CD4-positive, alpha-beta T cell treated with Interleukin-10 for 1 hour (primary cell): ENCODE measurements at regions not wholly inside any gene's neighbourhood (a gene's known extent, or its start where the extent isn't known, plus 50 kb on each side); places are given as distances from the start of the nearest gene placed in this dataset.
"Not testable (repeated sequence)": the region's sequence is repeated elsewhere in the genome, so short reads cannot be mapped to it uniquely, and the experiment has no call there.

Experiments used
- DNase-seq: peaks from one replicate; pipeline ENCODE4 v3.0.0-alpha.2; 2020

GRCh38 chr12:131293071-131294015 lies 339.6 kb downstream of the ADGRD1 start:
- not testable (repeated sequence) for DNase-seq

- DNase-seq: not testable (repeated sequence)
These were observed 341.0 kb downstream of the ADGRD1 start for GRCh38 chr12:131294716-131295115.

GRCh38 chr12:131295117-131295516 lies 341.4 kb downstream of the ADGRD1 start:
- DNase-seq: not testable (repeated sequence)

GRCh38 chr12:131295559-131295958 lies 341.9 kb downstream of the ADGRD1 start:
- DNase-seq: not testable (repeated sequence)

DNA sequence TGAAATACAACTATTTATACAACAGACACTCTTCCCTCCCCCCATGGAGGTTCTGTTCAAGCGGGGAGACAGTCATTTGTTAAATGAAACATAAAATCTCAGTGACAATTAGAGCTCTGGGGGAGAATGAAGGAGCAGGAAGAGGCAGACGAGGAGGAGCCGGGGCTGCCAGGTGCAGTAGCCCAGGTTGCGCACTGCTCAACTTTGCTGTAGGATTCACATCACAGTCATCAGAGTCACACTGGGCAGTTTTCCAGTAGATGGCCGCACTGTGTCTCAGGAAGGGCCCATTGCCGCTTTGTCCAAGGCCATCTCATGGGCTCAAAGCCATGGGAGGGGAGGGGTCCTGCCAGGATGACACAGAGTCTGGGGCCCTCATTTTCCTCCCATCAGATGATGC lies 342.4 kb downstream of the ADGRD1 start:
- not testable (repeated sequence) for DNase-seq

- DNase-seq: not testable (repeated sequence)
These were observed 342.9 kb downstream of the ADGRD1 start for GRCh38 chr12:131296651-131297050.

DNA sequence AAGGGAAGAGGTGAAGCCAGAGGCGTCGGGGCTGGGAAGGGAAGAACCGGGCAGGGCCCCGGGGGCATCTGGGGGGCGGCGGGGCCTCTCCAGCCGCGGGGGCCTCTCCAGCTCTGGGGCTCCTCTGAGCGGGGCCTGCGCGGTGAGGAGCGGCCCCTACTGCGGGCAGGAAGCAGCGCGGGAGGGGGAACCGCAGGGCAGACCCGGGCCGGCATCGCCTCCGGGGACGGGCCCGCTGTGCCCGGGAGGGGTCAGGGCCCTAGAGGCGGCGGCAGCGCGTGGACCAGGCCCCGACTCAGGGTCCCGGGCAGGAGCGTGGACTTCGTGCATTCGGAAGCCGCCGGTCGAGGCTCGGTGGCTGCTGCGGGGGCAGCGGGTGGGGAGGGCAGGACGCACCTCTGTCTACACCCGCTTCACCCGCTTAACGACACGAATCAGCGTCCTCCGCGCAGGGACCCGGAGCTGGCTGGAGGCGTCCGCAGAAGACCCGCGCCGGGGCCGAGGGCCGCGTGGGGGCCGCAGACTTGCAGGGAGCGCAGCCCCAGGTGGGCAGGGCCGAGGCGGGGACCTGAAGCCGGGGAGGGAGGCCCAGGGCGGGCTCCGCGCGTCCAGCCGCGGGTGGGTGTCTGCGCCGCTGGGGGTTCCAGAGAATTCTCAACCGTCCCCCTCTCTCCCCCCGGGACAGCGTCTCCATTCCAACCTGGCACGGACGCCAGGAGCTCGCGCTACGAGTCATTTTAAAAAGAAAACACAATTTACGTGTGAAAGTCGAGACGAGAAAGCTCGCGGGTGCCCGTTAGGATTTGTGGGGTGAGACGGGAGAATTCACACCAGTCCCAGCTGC lies 345.0 kb downstream of the ADGRD1 start:
- DNase-seq: not testable (repeated sequence)

DNA sequence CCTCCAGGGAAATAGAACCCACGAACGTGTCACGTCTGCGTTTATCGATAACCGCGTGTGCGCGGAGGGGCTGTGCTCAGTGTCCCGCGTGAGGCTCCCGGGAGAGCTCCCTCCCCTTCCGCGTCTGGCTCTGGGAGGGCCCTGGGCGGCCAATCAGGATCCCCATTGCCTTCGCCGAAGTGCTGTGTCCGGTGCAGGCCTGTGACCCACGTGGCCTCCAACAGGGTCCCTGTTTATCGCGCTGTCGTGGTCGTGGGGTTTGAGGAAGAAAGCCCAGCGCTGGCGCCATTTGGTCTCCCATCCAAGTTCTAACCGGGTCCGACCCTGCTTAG lies 345.6 kb downstream of the ADGRD1 start:
- not testable (repeated sequence) for DNase-seq

DNA sequence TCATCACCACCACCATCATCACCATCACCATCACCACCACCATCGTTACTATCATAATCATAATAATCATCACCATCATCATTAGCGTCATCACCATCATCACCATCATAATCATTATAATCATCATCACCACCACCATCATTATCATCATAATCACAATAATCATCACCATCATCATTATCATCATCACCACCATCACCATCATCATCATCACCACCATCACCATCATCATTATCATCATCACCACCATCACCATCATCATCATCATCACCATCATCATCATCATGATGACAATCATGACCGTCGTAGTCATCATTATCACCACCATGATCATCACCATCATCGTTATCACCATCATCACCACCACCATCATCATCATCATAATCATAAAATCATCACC lies 349.9 kb downstream of the ADGRD1 start:
- DNase-seq: not testable (repeated sequence)

DNA sequence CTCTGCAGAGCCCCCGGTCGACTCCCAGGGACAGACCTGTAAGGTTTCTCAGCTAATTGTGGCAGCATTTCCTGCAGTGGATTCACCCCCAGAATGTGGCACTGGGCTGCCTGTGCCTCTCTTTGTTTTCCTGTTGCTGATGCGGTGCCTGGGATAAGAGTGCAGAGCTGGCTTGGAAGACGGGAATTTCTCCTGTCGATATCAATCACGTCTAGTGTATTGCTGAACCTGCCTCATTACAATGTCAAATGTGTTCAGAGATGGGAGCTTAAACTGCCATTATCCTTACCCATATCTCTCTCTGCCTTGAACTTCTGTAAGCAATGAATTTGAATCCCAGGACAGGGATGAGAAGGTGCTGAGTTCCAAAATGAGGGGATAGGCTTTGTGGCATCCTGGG lies 350.9 kb downstream of the ADGRD1 start:
- not testable (repeated sequence) for DNase-seq

DNA sequence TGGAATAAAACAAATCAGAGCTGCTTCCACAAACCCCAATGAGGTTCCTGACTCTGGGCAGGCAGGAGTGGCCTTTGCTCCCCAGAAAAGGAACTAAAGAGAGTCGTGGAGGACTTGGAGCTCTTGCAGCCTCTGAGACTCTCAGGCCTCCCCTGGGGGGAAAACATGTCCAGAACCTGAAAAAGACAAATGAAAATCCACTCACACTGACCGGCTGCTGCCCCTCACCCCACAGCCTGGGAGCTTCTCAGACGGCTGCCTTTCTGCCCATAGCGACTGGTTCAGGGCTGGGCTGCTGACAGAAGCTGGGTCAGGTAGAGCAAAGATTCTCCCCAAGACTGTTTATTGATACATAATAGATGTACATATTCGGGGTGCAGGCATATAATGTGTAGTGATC lies 356.0 kb downstream of the ADGRD1 start:
- no peak for DNase-seq

GRCh38 chr12:131310227-131310969 lies 356.7 kb downstream of the ADGRD1 start:
- not testable (repeated sequence) for DNase-seq

DNA sequence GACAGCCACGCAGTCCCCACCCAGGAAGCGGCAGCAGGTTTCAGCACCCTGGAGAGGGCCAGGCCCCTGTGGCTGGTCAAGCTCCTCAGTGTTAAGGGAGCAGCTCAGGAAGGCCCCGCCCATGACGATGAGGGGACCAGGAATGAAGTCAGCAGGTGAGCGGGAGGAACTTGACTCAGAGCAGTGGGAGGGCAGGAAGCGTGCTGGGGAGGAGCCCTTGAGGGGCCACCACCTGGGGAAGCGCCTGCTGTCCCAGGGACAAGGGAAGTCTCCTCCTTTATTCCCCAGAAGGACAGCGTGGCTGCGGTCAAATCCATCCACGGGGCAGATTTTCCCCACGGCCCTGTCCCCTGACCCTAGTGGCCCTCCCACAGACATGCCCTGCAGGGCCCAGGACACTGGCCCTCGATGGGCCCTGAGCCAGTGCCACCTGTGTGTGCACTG lies 357.6 kb downstream of the ADGRD1 start:
- not testable (repeated sequence) for DNase-seq

- no peak for DNase-seq
These were observed 358.1 kb downstream of the ADGRD1 start for GRCh38 chr12:131311764-131312163.

DNA sequence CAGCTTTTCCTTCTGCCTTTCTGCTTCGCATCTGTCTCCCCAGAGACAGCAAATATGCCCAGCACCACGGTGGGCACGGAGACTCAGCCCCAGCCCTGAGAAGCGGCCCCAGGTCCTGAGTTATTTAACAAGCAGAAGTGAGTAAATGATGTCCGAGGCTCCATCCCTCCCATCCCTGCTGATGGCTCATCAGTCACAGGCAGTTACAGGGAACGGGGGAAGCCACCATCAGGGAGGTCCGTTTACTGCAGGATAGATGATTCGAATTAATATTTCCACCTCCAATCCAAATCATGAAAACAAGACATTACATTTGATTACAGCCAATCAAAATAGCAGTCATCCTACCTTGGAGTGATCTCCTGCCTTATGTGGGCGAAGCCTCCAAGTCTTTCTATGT lies 358.7 kb downstream of the ADGRD1 start:
- DNase-seq: not testable (repeated sequence)

DNA sequence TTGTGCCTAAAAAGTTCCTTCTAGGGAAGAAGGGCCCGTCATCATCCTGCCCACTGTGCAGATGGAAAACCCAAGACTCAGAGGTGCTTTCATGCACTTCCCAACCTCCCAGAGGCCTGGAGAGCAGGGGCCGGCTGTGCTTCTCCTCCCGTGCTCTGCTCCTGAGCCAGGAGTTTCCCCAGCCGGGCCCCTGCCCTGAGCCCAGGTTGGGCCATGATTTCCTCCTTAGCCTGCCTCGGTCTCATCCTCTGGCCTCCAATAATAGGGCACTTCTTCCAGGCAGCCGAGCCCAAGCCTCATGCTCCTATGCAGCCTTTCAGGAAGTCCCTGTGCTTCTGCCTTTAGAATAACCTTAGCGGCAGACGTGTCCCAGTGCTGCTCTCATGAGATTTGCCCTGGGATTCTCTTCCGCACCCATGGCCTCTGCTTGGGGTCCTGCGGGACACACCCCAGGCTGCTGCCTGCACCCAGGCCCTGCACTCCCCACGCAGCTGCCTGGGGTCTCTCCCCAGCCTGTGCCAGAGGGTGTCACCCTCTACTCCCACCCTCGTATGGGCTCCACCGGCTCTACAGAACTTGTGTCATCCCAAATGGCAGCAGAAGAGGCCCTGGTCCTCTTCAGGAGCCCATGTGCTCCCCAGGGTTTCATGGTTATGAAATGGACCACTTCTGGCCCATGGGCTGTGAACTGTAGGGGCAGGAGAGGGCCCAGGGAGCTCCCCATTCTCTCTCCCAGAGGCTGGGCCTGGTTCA lies 359.3 kb downstream of the ADGRD1 start:
- DNase-seq: no peak

- no peak for DNase-seq
These were observed 359.9 kb downstream of the ADGRD1 start for GRCh38 chr12:131313635-131314034.

- DNase-seq: no peak
These were observed 360.9 kb downstream of the ADGRD1 start for GRCh38 chr12:131314524-131315090.

DNA sequence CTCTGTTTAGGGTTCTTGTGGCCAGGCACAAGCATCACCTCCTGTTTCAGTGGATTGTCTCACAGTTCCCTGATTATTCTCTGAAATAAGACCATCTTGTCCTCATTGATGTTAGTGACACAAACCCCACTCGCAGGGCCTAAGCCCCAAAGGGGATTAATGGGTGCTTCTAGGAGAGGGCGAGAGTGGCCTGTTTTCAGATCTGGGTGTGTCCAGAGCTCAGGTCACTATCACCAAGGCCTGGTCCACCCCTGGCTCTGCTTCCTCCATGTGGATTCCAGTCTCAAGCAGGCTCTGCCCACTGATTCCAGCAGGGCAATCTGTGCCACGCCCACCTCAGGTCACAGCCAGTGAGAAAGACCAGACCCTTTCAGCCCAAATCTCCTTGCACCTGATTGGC lies 361.9 kb downstream of the ADGRD1 start:
- DNase-seq: no peak

DNA sequence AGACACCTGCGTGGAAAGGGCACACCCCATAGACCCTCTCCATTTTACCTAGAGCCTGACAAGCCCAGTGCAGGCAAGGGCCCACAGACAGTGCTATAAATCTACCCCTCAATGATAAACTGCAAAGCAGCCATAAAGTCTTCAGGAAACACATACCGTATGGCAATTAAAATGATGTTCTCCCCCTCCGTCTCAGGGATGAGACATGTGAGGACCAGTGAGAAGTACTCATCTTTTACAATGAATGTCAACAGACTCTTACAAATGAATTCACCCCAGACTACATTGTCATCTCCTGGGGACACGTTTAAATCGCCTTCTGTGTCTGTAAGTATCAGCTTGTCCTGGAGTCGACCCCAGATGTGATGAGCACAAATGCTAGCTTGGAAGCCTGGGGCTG lies 362.7 kb downstream of the ADGRD1 start:
- DNase-seq: no peak

DNA sequence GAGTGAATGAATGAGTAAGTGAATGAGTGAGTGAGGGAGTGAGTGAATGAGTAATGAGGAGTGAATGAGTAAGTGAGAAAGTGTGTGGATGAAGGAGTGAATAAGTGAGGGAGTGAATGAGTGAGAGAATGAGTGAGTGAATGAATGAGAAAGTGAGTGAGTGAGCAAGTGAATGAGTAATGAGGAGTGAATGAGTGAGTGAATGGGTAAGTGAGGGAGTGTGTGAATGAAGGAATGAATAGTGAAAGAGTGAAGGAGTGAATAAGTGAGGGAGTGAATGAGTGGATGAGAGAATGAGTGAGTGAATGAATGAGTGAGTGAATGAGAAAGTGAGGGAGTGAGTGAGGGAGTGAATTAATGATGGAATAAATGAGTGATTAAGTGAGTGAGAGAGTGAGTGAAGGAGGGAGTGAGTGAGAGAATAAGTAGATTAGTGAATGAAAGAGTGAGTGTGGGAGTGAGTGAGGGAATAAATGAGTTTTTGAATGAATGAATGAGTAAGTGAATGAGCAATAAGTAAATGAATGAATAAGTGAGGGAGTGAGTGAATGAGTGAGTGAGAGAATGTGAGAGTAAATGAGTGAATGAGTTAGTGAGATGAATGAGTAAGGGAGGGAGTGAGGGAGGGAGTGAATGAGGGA lies 364.5 kb downstream of the ADGRD1 start:
- DNase-seq: no peak
